Liver (tissue), 3 donors: ENCODE measurements at regions not wholly inside any gene's neighbourhood (a gene's known extent, or its start where the extent isn't known, plus 50 kb on each side); places are given as distances from the start of the nearest gene placed in this dataset.

ENCODE experiments used
- FOXA1 ChIP-seq: IDR thresholded peaks from 2 replicates; pipeline ENCODE4 v1.6.1; 2016; ENCODE audit warnings: antibody characterized with exemption
- GABPA ChIP-seq, 2 donors: IDR thresholded peaks in 1 of 2; conservative IDR thresholded peaks in 1 of 2; 2 replicates each; pipeline ENCODE4 v1.6.1; 2016; ENCODE audit warnings: antibody characterized with exemption in 2 of 2, mild to moderate bottlenecking in 1 of 2, moderate library complexity in 1 of 2
- HNF4A ChIP-seq, 2 donors: conservative IDR thresholded peaks; 2 replicates each; pipeline ENCODE4 v1.6.1; 2016; ENCODE audit warnings: antibody characterized with exemption in 2 of 2, mild to moderate bottlenecking in 2 of 2
- JUND ChIP-seq, 2 donors: IDR thresholded peaks; 2 replicates each; pipeline ENCODE4 v1.6.1; 2016; ENCODE audit warnings: antibody characterized with exemption in 2 of 2
- TF ChIP-seq, protein P1 (sequence below): IDR thresholded peaks from 2 replicates; pipeline ENCODE4 v1.6.1; 2016; ENCODE audit warnings: antibody characterized with exemption
- TF ChIP-seq, protein P2 (sequence below): fragments of 150-350 bp; IDR thresholded peaks from 2 replicates; pipeline ENCODE4 v1.5.1; 2017; ENCODE audit warnings: improper control_type of control experiment, low read depth, low read length; ENCODE audit not compliant: missing input control
- donor health status: healthy.
- donor health status: healthy.

DNA sequence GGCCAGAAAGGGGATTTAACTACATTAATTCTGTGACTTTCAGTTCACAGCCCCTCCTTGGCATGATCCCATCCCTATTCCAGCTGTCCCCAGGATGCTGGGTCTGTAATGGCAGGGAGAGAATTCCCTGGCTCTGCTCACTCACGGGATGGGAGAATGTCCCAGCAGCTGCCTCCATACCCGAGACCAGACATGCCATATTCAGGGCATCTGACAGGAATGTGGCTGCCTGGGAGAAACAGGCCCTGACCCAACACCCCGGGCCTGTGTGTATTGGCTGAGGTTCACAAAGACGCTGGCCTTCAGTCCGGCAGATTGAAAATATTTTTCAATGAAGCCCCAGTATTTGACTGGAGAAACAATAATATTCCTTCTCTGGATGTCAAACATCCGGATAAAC, 83.6 kb upstream of the SMAD3 start:
- TF ChIP-seq JUND (IDR thresholded peaks at IDR 0.05) (no peak), HNF4A (conservative IDR thresholded peaks at IDR 0.05) (no peak), GABPA (IDR thresholded peaks at IDR 0.05 in 1 of 2, conservative IDR thresholded peaks at IDR 0.05 in 1 of 2) (no peak), FOXA1 (no peak)
- TF ChIP-seq, protein P1, sequence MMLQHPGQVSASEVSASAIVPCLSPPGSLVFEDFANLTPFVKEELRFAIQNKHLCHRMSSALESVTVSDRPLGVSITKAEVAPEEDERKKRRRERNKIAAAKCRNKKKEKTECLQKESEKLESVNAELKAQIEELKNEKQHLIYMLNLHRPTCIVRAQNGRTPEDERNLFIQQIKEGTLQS, result no peak
- TF ChIP-seq, protein P2, sequence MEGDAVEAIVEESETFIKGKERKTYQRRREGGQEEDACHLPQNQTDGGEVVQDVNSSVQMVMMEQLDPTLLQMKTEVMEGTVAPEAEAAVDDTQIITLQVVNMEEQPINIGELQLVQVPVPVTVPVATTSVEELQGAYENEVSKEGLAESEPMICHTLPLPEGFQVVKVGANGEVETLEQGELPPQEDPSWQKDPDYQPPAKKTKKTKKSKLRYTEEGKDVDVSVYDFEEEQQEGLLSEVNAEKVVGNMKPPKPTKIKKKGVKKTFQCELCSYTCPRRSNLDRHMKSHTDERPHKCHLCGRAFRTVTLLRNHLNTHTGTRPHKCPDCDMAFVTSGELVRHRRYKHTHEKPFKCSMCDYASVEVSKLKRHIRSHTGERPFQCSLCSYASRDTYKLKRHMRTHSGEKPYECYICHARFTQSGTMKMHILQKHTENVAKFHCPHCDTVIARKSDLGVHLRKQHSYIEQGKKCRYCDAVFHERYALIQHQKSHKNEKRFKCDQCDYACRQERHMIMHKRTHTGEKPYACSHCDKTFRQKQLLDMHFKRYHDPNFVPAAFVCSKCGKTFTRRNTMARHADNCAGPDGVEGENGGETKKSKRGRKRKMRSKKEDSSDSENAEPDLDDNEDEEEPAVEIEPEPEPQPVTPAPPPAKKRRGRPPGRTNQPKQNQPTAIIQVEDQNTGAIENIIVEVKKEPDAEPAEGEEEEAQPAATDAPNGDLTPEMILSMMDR, result no peak
